GM12892 (cell line): ENCODE measurements at regions not wholly inside any gene's neighbourhood (a gene's known extent, or its start where the extent isn't known, plus 50 kb on each side); places are given as distances from the start of the nearest gene placed in this dataset.

Source experiments
- POLR2A ChIP-seq: IDR thresholded peaks from 2 replicates; pipeline ENCODE4 v1.6.1; 2011; ENCODE audit warnings: low read depth, low read length, control low read depth
- TAF1 ChIP-seq: IDR thresholded peaks from 2 replicates; pipeline ENCODE4 v1.6.1; 2011; ENCODE audit warnings: low read depth, mild to moderate bottlenecking, control low read depth, low read length, borderline replicate concordance

GRCh38 chrX:140943513-140943912 lies 58.9 kb upstream of the SPANXB1 start:
- no peak for TF ChIP-seq TAF1
- TF ChIP-seq POLR2A = no peak
